ENCODE measurements at regions not wholly inside any gene's neighbourhood (a gene's known extent, or its start where the extent isn't known, plus 50 kb on each side); places are given as distances from the start of the nearest gene placed in this dataset.

DNA sequence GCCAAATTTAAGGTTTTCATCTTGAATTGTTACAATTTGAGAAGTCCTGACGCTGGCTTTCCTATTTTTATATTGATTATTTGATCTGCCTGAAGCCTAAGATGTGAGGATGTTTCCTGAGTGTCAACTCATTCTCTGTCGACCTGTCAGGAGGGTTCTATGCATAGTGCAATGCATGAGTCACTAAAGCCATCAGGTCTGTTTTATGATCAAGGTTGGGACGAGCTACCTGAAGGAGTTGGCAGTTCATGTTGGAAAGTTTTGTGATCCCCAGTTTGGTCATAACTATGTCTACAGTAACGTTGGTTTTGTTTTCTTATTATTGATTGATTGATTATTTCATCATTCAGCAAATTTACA, 71.2 kb downstream of the NABP1 start:
- Histone ChIP-seq H3K9me3 (ENCODE audit: control insufficient read depth, low read length) (no peaks in the 10 kb centered on the region), H3K4me1 (no peaks in the 10 kb centered on the region), H3K79me2 (no peaks in the 10 kb centered on the region), H3K36me3 (ENCODE audit: control insufficient read depth, insufficient read depth, low read length) (no peaks in the 10 kb centered on the region), H2AFZ (no peak overlapping the region), H3K27me3 (ENCODE audit: control insufficient read depth, insufficient read depth, low read length) (no peaks in the 10 kb centered on the region), H3K27ac (no peak overlapping the region), H3K4me2 (ENCODE audit: low read length) (no peak overlapping the region), H3K4me3 (ENCODE audit: low read depth, low read length) (no peak overlapping the region), H3K9ac (no peak overlapping the region)
- no peak for TF ChIP-seq CTCF (IDR thresholded peaks at IDR 0.05)

GRCh38 chr2:191754103-191754502, 76.2 kb downstream of the NABP1 start:
- H3K79me2 ChIP-seq, result no peaks in the 10 kb centered on the region

DNA sequence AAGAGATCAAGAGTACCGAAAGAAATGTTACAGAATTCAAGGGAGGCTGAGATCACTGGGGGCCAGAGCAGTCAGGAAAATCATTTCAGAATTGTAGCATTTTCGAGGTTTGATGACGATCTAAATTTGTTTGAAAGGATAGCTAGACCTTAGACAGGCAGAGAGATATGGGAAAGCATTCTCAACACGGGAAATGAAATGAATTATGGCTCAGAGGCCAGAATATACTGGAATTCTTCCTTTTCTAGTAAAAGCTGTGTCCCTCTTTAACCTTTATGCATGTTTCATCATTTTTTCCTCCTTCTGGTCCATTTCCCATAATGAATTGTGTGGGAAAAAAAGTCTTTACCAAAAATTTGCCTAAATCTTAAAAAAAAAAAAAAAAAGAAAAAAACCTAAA, 78.8 kb downstream of the NABP1 start:
- H2AFZ ChIP-seq, result no peak overlapping the region
- H3K4me1 ChIP-seq, result no peaks in the 10 kb centered on the region
- no peak overlapping the region for H3K9ac ChIP-seq
- no peaks in the 10 kb centered on the region for H3K36me3 ChIP-seq (ENCODE audit: control insufficient read depth, insufficient read depth, low read length)
- TF ChIP-seq CTCF (IDR thresholded peaks at IDR 0.05), result no peak
- H3K4me2 ChIP-seq (ENCODE audit: low read length), result no peak overlapping the region
- no peak overlapping the region for H3K27ac ChIP-seq
- no peak overlapping the region for H3K4me3 ChIP-seq (ENCODE audit: low read depth, low read length)
- no peaks in the 10 kb centered on the region for H3K79me2 ChIP-seq
- H3K27me3 ChIP-seq (ENCODE audit: control insufficient read depth, insufficient read depth, low read length), result no peaks in the 10 kb centered on the region
- H3K9me3 ChIP-seq (ENCODE audit: control insufficient read depth, low read length), result no peaks in the 10 kb centered on the region

More at GRCh38 chr2:191754103-191754502, 76.2 kb downstream of the NABP1 start:
- H3K4me2 ChIP-seq (ENCODE audit: low read length), result no peak overlapping the region
- H2AFZ ChIP-seq, result no peak overlapping the region
- TF ChIP-seq CTCF (IDR thresholded peaks at IDR 0.05), result no peak
- H3K4me1 ChIP-seq, result no peaks in the 10 kb centered on the region
- H3K9ac ChIP-seq, result no peak overlapping the region
- H3K27me3 ChIP-seq (ENCODE audit: control insufficient read depth, insufficient read depth, low read length), result no peaks in the 10 kb centered on the region
- H3K4me3 ChIP-seq (ENCODE audit: low read depth, low read length), result no peak overlapping the region
- no peaks in the 10 kb centered on the region for H3K36me3 ChIP-seq (ENCODE audit: control insufficient read depth, insufficient read depth, low read length)
- no peaks in the 10 kb centered on the region for H3K9me3 ChIP-seq (ENCODE audit: control insufficient read depth, low read length)
- no peak overlapping the region for H3K27ac ChIP-seq

DNA sequence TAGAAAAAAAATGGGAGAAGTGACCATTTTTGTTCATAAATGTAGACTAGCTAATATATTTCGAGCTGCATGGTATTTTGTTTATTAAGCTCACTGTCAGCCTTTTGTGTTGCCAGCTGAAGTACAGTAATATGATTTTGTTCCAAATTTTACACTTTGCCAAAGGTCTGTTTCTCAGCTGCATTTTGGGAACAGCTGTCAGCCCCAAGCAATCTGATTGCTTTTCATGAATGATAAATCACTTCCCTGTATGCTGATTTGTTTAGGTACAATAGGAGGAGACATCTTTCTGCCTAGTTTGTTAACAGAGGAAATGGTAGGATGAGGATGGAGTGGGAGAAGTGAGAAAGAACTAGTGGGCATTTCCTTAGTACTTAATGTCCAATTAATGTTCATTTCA, 79.3 kb downstream of the NABP1 start:
- Histone ChIP-seq H3K9ac (no peak overlapping the region), H3K4me2 (ENCODE audit: low read length) (no peak overlapping the region)

More for the DNA sequence above, 79.3 kb downstream of the NABP1 start:
- H3K27ac ChIP-seq, result no peak overlapping the region
- no peaks in the 10 kb centered on the region for H3K36me3 ChIP-seq (ENCODE audit: control insufficient read depth, insufficient read depth, low read length)
- no peaks in the 10 kb centered on the region for H3K9me3 ChIP-seq (ENCODE audit: control insufficient read depth, low read length)
- no peak overlapping the region for H2AFZ ChIP-seq
- H3K4me3 ChIP-seq (ENCODE audit: low read depth, low read length), result no peak overlapping the region
- H3K4me1 ChIP-seq, result no peaks in the 10 kb centered on the region
- no peaks in the 10 kb centered on the region for H3K27me3 ChIP-seq (ENCODE audit: control insufficient read depth, insufficient read depth, low read length)
- no peak for TF ChIP-seq CTCF (IDR thresholded peaks at IDR 0.05)
- no peaks in the 10 kb centered on the region for H3K79me2 ChIP-seq
